HG02759 (cell line): ENCODE measurements at regions not wholly inside any gene's neighbourhood (a gene's known extent, or its start where the extent isn't known, plus 50 kb on each side); places are given as distances from the start of the nearest gene placed in this dataset.

ENCODE experiments used
- ATAC-seq: cut with Tn5 transposase; IDR thresholded peaks from one replicate; pipeline ENCODE4 v1.9.1; 2021; ENCODE audit warnings: mild to moderate bottlenecking, moderate library complexity; ENCODE audit not compliant: unreplicated experiment

GRCh38 chr1:14294006-14294405, 304.5 kb upstream of the KAZN start:
- ATAC-seq = no peak

GRCh38 chr1:14294860-14295536, 303.5 kb upstream of the KAZN start:
- ATAC-seq = no peak

GRCh38 chr1:14296795-14297194, 301.7 kb upstream of the KAZN start:
- no peak for ATAC-seq

- ATAC-seq = no peak
Measured at GRCh38 chr1:14297356-14297755, 301.1 kb upstream of the KAZN start.

GRCh38 chr1:14298806-14299205, 299.7 kb upstream of the KAZN start:
- ATAC-seq = no peak

- no peak for ATAC-seq
Measured at GRCh38 chr1:14300991-14301703, 297.3 kb upstream of the KAZN start.

- no peak for ATAC-seq
Measured at GRCh38 chr1:14301704-14302024, 296.8 kb upstream of the KAZN start.

GRCh38 chr1:14302025-14302424, 296.5 kb upstream of the KAZN start:
- no peak for ATAC-seq

- ATAC-seq = no peak
Measured at GRCh38 chr1:14303011-14303410, 295.5 kb upstream of the KAZN start.

GRCh38 chr1:14304381-14304865, 294.1 kb upstream of the KAZN start:
- no peak for ATAC-seq

- ATAC-seq = no peak
Measured at GRCh38 chr1:14308460-14308859, 290.0 kb upstream of the KAZN start.

- ATAC-seq = no peak
Measured at GRCh38 chr1:14309984-14310383, 288.5 kb upstream of the KAZN start.

GRCh38 chr1:14310476-14310875, 288.0 kb upstream of the KAZN start:
- ATAC-seq = no peak

GRCh38 chr1:14313731-14314431, 284.6 kb upstream of the KAZN start:
- ATAC-seq = no peak

GRCh38 chr1:14318830-14319229, 279.7 kb upstream of the KAZN start:
- no peak for ATAC-seq

- ATAC-seq = no peak
Measured at GRCh38 chr1:14320518-14320917, 278.0 kb upstream of the KAZN start.

GRCh38 chr1:14320986-14321385, 277.5 kb upstream of the KAZN start:
- ATAC-seq = no peak

GRCh38 chr1:14321422-14321821, 277.1 kb upstream of the KAZN start:
- ATAC-seq = no peak

GRCh38 chr1:14323568-14324247, 274.8 kb upstream of the KAZN start:
- ATAC-seq = no peak

GRCh38 chr1:14324248-14324630, 274.2 kb upstream of the KAZN start:
- ATAC-seq = no peak

GRCh38 chr1:14326857-14327256, 271.6 kb upstream of the KAZN start:
- no peak for ATAC-seq

- no peak for ATAC-seq
Measured at GRCh38 chr1:14328685-14329084, 269.8 kb upstream of the KAZN start.
